ENCODE measurements at regions not wholly inside any gene's neighbourhood (a gene's known extent, or its start where the extent isn't known, plus 50 kb on each side); places are given as distances from the start of the nearest gene placed in this dataset.

DNA sequence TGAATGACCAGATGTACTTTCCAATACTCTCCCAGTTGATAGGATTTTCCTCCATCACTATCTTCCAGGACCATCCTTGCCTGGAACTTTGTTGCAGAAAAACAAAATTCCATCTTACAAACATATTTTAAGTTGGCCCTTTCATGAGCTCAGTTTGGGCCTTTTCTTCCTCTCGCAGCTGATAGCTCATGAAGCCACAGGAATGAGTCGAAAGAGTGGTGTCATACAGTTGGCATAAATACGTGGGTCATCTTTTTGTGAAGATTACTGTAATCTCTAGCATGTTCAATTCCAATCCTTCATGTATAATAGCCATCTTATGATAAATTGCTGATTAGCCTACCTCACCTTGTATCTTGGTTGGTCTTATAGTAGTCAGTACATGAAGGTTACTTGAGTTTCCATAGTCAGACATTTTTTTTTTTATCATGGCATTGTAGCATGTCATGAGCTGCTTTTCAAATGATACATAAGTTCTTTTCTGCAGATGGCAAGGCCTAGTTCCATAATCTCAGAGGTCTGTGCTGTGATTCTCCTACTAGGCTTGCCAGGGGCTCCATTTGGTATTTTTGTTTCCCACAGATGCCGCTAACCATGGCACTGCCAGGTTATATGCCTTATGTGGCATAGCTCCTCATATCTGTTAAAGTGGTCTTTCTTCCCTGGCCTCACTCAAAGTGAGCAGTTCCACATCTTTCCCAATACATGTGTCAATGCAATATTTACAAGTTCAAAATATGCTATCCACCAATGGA lies 380.6 kb upstream of the DCN start:
- DNase-seq, result no peak

DNA sequence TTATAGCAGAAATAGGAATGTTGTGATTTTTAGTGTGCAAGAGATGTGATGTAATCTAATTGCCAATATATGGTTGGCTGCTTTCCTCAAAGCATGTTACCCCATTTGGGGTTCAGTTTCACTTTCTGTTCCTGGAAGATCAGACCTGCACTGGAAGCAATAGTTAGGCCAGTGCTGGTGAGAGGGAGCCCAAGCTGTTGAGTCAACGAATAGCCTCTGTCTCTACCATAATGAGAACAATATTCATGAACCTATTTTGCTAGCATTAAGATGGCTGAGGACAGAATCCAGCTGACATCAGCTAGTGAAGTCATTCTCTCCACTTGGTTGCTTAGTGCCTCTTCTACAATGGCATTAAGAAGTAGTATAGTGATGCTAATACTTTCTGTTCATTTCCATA lies 379.9 kb upstream of the DCN start:
- no peak for DNase-seq

DNA sequence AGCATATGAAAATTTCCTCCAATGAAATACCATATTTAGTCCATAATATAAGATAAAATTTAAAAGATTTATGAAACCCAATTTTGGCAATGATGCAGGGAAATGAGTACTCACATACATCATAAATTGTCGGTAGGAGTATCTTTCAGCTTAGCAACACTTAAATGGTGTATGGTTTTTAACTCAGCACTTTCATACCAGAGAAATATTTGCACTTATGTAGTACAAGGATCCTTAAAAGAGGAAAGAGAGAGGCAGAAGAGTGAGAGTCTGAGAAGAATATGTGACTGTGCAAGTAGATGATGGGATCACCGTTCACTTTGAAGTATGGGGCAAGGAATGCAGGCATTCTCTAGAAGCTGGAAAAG lies 379.3 kb upstream of the DCN start:
- DNase-seq, result no peak

DNA sequence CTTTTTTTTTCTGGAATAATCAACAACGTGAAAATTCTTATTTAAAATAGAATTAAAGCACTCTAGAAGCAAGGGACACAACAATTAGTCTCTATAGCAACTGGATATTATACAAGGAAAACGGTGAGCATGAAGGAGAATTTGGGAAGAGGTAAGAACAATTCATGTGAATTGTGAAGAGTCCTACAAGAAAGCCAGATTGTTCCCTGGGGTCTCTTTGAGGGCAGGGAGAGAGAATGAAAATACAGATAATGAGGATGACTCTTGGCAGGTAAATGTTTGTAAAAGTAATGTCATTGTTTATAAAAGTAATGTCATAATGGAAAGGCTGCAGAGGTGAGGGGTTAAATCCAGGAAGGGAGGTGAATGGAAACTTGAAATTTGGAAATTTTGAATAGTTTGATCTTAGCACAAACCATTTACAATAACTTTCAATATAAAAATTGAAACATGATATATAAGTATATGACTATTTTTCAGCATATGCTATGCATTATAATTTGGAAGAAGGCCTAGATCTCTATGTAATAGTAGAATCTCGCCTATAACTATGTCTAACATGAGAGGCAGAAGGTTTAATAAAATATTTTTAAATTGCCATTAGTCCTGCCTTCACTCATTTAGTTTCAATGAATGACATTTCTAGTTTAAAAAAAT lies 378.8 kb upstream of the DCN start:
- no peak for DNase-seq

DNA sequence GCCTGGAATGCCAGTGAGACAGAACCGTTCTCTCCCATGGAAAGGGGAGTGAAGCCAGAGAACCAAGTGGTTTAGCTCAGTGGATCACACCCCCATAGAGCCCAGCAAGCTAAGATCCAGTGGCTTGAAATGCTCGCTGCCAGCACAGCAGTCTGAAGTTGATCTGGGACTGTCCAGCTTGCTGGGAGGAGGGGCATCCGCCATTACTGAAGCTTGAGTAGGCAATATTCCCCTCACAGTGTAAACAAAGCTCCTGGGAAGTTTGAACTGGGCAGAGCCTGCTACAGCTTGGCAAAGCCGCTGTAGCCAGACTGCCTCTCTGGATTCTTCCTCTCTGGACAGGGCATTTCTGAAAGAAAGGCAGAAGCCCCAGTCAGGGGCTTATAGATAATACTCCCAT lies 374.3 kb upstream of the DCN start:
- no peak for DNase-seq

DNA sequence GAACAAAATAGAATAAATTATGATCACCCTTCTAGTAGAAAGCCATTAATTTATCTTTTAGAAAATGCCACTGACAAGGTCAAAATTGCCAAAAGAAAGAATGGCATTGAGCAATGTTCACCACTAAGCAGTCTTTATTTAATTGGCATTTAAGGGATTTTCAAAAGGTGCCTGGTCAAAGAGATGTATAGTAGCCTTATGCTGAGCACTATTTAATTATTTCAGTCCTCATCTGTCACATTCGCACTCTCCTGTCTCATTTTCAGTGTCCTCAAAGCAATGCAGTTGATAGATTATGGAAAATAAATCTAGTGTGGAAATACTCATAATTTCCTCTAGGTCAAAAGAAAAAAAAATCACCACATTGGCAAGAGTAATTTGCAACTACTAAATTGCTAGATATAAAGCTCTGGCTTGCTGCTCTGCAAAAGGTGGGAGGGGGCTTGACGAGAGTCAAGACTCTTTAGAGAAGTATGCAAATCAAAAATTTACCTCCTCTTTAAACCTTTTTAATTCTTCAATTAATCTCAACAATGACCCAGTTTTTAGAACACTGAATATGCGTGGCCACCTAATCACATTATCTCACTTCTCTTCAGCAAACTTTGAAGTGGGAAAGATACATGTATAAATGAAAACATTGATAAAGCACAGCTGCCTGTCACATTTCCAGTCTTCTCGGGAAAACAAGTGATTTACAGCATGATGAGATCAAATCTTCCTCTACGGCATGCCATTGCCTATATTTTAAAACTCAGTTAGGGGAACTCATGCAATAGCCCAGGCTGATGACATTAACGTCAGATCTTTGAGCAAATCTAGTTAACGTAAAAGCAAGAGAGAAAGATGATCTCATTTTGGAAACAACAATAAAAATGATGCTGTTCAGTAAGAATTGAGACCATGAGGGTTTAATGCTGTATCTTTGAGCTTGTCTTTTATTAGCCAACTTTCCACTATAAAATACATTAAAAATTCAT lies 373.1 kb upstream of the DCN start:
- DNase-seq, result no peak

DNA sequence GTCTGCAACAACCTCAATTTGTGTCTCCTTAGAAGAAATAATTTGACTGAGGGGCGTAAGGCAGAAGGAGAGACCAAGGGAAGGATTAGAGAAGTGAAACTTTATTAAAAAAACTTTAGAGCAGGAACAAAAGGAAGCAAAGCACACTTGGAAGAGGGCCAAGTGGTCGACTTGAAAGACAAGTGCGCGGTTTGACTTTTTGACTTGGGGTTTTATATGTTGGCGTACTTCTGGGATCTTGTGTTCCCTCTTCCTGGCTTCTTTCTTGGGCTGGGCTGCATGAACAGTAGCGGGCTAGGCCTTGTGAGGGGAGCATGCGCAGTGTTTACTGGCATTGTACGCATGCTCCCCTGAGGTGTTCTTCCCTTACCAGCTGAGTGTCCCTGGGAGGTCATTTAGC lies 369.3 kb upstream of the DCN start:
- no peak for DNase-seq

DNA sequence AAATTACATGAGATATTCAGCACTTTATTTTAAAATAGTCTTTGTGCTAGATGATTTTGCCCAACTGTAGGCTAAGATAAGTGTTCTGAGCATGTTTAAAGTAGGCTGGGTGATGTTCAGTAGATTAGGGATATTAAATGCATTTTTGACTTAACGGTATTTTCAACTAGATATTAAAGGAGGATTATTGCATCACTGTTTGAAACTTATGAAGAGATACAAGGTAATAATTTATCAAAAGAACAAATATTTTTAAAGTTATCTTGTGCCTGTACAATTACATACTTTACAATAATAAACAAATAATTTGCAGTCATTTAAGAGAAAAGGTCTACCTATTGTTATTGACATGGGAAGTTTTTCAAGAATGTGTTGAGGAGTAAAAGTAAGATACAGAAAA lies 368.6 kb upstream of the DCN start:
- DNase-seq, result no peak

DNA sequence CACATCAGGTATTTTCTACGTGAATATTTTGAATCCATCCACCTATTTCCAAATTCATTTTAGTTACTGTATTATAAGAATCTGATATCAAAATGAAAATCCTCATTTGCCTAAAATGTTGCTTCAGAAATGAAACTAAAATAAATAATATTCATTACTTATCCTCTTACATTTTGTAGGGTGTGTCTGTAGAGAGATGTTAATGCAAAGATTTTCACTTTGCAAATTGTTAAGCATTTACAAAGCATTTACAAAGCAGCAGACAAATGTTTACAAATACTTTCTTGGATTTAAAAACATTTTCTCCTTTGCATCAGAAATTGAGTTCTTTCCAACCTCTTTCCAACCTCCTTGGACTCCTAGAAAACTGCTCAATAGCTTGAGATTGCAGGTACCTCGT lies 360.0 kb upstream of the DCN start:
- DNase-seq, result no peak

DNA sequence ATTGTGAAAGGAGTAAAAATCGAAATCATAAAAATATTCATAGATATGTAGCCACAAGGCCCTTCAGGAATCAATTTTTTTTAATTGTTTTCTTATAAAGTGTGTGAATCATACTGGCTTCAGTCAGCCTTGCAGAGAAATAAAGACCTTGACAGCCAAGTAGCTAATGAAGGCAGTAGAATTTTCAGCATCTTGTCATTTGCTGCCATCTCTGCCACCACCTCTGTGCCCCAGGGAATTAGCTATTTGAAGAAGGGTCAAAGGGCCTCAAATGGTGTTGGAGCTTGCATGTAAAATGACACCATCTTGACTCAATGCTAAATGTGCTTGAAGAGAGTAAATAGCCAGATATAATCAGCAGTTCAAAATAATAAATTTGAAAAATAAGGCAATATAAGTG lies 359.4 kb upstream of the DCN start:
- DNase-seq, result no peak

DNA sequence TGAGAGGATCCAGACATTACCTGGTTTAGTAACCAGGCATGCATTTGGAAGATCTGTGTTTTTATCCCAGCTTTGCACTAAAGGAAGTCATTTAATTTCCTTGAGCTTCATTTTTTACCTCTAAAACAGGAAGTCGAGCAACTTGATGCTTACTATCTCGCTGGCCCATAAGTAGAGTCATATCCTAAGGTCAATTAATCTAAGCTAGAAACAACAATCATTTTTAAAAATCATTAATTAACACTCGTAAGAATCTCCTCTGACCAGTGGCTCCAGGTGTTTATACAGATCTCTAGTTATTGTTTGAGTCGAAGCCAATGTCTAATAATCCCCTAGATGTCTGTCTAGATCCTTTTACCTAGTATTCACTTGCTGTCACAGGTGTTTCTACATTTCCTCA lies 355.8 kb upstream of the DCN start:
- no peak for DNase-seq

DNA sequence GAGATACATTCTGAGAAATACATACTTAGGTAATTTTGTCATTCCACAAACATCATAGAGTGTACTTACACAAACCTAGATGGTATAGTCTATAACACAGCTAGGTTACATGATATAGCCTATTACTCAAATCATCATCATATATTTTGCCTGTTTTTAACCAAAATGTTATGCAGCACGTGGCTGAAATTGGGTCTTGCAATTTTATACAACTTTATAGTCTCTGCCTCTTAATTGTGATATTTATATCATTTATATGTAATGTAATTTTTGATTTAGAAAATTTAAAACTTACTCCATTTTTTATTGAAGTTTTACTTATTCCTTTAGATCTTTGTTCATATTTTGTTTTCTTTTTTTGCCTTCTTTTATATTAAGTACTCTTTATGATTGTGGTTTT lies 350.7 kb upstream of the DCN start:
- DNase-seq, result no peak

DNA sequence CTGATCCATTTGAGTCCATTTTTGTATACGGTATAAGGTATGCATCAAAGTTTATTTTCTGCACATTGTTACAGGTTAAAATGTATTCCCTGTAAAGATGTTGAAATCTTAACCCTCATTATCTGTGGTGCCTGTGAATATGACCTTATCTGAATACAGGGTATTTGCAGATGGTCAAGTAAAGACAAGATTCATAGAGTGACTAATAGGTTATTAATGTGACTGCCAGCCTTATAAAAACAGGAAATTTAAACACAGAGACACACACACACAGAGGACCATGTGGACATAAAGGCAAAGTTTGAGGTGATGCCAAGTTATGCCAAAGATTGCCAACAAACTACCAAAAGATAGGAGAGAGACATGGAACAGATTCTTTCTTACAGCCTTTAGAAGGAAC lies 347.2 kb upstream of the DCN start:
- no peak for DNase-seq

DNA sequence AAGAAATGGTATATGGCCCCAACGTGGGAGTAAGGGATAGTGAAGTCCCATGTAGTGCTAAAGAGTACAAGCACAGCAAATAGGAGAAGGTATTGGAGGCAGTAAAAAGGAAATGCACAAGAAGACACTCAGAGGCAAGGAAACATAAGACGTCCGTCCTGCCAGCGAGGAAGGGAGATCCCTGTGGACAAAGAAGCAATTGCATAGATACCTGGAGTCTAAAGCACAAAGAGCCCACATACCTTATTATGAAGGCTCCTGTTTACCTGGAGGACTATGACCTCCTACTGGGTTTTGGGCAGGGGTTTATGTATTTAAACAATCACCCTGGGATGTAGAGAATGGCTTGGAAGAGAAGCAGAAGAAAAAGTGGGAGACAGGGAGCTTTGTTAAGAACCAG lies 341.2 kb upstream of the DCN start:
- DNase-seq, result no peak

DNA sequence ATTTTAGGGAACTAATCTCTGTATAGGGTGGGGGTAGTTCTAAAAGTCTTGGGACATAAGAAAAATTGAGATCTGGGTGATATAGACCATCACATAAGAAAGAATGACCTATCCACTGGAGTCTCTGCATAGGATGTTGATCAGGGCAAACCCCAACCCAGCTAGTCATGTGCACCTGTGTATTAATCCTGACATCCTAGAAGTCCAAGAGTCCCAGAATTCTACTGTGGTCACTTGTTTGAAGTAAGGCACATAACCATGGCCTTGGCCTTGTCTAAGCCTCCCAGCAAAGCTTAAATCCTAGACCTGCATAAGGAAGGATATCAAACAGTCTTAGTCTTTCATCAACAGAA lies 334.1 kb upstream of the DCN start:
- DNase-seq, result no peak

DNA sequence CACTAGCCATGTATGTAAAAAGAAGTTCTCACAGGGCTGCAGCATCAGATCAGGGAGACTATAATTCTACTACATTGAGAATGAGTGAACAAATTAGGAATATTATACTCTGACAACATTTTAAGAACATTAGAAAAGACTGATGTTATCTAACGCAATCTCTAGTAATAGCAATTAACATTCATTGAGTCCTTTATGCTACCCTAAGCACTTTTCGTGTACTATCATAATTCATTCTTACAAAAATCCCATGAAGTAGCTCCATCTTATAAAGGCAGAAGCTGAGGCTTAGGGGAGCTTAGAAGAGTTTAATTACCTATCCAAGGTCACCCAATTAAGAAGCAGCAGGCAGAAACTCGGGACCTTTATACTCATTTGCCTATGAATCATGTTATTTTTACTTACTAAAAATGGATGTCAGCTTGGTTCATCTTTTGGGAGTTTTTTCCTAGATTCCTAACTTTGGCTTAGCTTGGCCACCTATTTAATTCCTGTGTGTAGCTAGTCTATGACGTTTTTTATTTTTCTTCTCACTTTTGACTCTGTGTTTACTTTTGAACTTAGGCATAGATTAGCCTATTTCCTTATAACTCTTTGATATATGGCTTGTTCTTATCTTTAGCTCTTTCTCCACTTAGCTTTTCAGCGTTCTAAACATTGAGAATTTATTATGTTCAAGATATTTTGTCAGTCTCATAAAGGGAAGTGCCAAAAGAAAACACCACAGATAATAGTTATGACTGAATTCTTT lies 333.5 kb upstream of the DCN start:
- no peak for DNase-seq

DNA sequence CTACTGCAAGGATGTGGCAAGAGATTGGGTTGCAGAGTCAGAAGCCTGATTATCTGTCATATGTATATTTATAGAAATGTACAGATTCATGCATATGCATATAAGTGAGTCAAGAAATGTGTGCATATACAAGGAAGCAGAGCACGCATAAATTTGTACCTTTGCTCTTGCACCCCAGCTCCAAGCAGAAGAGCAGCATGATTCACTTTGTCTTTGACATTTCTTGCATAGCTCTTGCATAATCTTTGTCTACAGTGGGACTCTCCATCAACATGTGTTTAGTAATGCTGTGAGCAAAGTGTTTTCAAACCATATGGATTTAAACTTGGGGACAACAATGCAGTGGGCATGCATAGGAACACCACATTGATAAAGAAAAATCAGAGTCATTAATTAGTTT lies 330.7 kb upstream of the DCN start:
- DNase-seq, result no peak

DNA sequence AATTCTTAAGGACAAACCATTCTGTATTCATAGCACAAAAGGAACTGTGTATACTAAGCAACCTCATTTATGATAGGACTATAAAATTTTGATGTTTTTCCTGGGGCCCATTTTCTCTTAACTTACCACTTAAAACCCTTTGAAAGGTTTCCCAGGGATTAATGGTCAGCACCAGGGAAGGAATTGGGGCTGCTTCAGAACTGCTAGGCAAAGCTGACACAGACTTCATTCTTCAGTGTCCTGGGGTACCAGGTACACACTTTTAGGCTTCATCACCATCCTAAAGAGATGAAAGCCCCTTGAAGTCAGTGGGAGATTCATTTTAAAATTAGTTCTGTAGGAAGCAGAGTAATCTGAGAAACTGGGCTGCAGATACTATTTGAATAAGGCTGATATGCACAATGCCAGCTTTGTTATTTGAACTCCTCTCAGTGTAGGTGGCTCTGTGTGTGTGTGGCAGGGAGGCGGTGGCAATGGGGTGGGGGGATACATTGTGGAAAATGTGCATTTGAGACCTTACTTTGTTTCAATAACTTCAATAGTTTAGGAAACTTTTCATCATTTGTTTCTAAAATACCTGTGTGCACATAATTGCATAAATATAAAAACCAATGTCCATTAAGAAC lies 329.3 kb upstream of the DCN start:
- DNase-seq, result no peak

DNA sequence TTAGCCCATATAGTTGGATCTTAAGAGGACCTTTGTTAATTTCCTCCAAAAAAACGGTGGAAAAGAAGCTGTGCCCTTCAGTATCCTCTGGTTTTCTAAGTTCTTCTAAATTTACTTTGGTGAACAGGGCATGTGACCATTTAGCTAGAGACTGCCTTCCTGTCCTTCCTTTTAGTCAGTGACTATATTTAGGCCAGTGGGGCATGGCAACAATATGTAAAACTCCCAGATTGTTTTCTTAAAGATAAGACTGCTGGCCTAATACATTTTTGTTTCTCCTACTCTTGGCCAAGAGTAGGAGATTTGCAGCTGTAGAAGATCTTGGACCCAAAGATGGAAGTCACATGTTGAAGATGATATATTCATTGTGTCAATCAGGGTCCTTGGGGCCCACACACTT lies 325.1 kb upstream of the DCN start:
- no peak for DNase-seq

DNA sequence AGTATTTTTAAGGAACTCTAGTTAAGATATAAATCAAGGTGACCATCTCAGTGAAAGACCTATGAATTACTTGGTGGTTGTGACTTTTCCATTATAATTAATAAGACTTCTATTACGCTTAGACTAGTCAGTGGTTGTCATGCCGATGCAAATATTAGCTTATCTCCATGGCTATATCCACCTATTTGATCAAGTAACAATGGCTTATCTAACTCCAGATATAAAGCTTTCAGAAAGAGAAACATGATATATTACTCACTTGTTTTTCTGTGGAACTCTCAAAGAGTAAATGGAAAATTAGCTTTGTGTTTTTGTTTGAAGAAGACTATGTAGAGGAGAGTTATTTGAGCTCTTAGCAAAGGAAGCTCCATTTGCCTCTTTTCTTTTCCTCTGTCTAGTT lies 323.8 kb upstream of the DCN start:
- DNase-seq, result no peak

DNA sequence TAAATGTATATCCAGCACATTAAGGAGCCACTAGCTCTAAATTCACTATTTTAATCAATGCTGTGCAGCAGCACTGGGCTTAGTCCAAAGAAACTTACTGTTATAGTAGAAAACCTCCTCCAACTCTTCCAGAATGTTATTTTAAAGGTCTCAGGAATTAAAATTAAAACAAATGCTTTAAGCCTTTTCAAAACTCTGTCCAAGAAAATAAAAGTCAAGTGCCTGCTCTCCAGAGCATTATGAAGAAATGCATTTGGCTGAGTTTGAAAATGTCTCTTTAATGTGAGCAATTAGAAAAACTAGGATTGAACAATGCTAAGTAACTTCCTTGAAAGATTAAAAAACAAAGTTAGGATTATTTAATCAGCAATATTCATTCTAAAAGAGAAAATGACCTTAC lies 322.4 kb upstream of the DCN start:
- DNase-seq, result no peak

DNA sequence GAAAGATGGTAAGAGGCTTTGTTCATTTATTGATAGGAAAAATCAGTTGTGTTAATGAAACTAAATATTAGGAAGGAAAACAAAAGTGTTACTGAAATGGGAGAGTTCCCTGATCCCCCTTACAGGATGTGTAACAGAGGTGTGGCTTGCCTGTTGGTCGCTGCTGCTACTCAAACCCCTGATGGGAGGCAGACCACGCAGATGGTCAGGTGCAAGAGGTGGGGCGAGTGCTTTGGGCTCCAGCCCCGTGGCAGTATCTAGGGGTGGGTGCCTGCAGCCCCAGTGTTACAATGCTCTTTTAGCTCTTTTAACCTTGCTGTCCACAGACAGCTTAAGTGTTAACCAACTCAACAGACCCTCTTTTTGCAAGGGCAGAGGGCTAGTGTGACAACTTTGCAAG lies 319.6 kb upstream of the DCN start:
- DNase-seq, result peak; percentile 4

DNA sequence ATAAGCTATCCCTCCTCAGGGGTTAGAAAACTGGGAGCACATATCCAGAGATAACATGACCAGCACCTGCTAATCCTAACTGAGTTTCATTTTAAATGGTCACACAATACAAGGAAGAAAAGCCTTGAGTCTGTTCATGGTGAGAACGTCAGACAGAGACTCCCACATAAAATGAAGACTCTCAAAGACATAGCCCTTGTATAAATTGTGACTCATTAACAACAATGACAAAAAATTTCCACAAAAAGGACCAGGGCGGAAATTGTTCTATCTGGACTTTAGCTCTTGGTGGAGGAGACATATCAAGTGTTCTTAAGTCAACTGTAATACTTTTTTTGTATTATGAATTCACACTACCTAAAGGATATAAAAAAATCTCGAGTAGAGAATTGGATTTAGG lies 313.7 kb upstream of the DCN start:
- no peak for DNase-seq
